Nephron progenitor cell (in vitro differentiated cells): ENCODE measurements at regions not wholly inside any gene's neighbourhood (a gene's known extent, or its start where the extent isn't known, plus 50 kb on each side); places are given as distances from the start of the nearest gene placed in this dataset.

Experiments
- DNase-seq: peaks from one replicate; pipeline ENCODE4 v3.0.0; 2021
- H3K27ac Mint-ChIP-seq: 2 replicates; pipeline ENCODE4 v1.8.0; 2021; ENCODE audit warnings: mild to moderate bottlenecking, moderate library complexity, mixed read lengths
- H3K27me3 Mint-ChIP-seq: 2 replicates; pipeline ENCODE4 v1.8.0; 2021; ENCODE audit warnings: mild to moderate bottlenecking, low read depth, mixed read lengths; ENCODE audit not compliant: poor library complexity
- H3K36me3 Mint-ChIP-seq: 2 replicates; pipeline ENCODE4 v1.8.0; 2021; ENCODE audit warnings: low read depth, mixed read lengths
- H3K4me1 Mint-ChIP-seq: 2 replicates; pipeline ENCODE4 v1.8.0; 2021; ENCODE audit warnings: mixed read lengths
- H3K4me3 Mint-ChIP-seq: 2 replicates; pipeline ENCODE4 v1.8.0; 2021; ENCODE audit warnings: mild to moderate bottlenecking, moderate library complexity, mixed read lengths
- H3K9me3 Mint-ChIP-seq: 2 replicates; pipeline ENCODE4 v1.8.0; 2021; ENCODE audit warnings: mild to moderate bottlenecking, moderate library complexity, mixed read lengths
- CTCF ChIP-seq: fragments of 200-600 bp; sonication (generic); IDR thresholded peaks from 2 replicates; pipeline ENCODE4 v1.5.0; 2021; ENCODE audit warnings: antibody characterized with exemption

- H3K4me3 Mint-ChIP-seq, result no peak overlapping the region
- H3K36me3 Mint-ChIP-seq, result peaks cover 31% of the 10 kb centered on the region
- no peak for TF ChIP-seq CTCF
- H3K27ac Mint-ChIP-seq, result no peak overlapping the region
- DNase-seq, result no peak
- peaks cover 32% of the 10 kb centered on the region for H3K4me1 Mint-ChIP-seq
- no peaks in the 10 kb centered on the region for H3K27me3 Mint-ChIP-seq
- H3K9me3 Mint-ChIP-seq, result peaks cover 40% of the 10 kb centered on the region
These were observed 114.1 kb upstream of the CD180 start for GRCh38 chr5:67310740-67311139.

- Mint-ChIP-seq H3K4me3 (no peak overlapping the region), H3K27ac (no peak overlapping the region), H3K4me1 (peaks cover 32% of the 10 kb centered on the region), H3K9me3 (peaks cover 40% of the 10 kb centered on the region), H3K36me3 (peaks cover 31% of the 10 kb centered on the region), H3K27me3 (no peaks in the 10 kb centered on the region)
- no peak for DNase-seq
- TF ChIP-seq CTCF, result no peak
These were observed 113.6 kb upstream of the CD180 start for GRCh38 chr5:67310169-67310568.

- peaks cover 36% of the 10 kb centered on the region for H3K4me1 Mint-ChIP-seq
- DNase-seq, result no peak
- no peak for TF ChIP-seq CTCF
- peaks cover 40% of the 10 kb centered on the region for H3K9me3 Mint-ChIP-seq
- H3K27me3 Mint-ChIP-seq, result no peaks in the 10 kb centered on the region
- no peak overlapping the region for H3K4me3 Mint-ChIP-seq
- H3K36me3 Mint-ChIP-seq, result peaks cover 31% of the 10 kb centered on the region
- no peak overlapping the region for H3K27ac Mint-ChIP-seq
These were observed 112.5 kb upstream of the CD180 start for GRCh38 chr5:67308988-67309688.

- peaks cover 23% of the 10 kb centered on the region for H3K9me3 Mint-ChIP-seq
- no peak overlapping the region for H3K27ac Mint-ChIP-seq
- H3K4me1 Mint-ChIP-seq, result peaks cover 36% of the 10 kb centered on the region
- peaks cover 19% of the 10 kb centered on the region for H3K36me3 Mint-ChIP-seq
- no peak for DNase-seq
- H3K27me3 Mint-ChIP-seq, result no peaks in the 10 kb centered on the region
- TF ChIP-seq CTCF, result no peak
- H3K4me3 Mint-ChIP-seq, result no peak overlapping the region
These were observed 110.5 kb upstream of the CD180 start for GRCh38 chr5:67306965-67307607.

- Mint-ChIP-seq H3K27ac (no peak overlapping the region), H3K4me1 (peaks cover 42% of the 10 kb centered on the region), H3K27me3 (no peaks in the 10 kb centered on the region), H3K4me3 (no peak overlapping the region), H3K36me3 (peaks cover 12% of the 10 kb centered on the region), H3K9me3 (peaks cover 13% of the 10 kb centered on the region)
- DNase-seq, result no peak
- no peak for TF ChIP-seq CTCF
These were observed 109.5 kb upstream of the CD180 start for GRCh38 chr5:67305913-67306710.
